ENCODE measurements at regions not wholly inside any gene's neighbourhood (a gene's known extent, or its start where the extent isn't known, plus 50 kb on each side); places are given as distances from the start of the nearest gene placed in this dataset.

DNA sequence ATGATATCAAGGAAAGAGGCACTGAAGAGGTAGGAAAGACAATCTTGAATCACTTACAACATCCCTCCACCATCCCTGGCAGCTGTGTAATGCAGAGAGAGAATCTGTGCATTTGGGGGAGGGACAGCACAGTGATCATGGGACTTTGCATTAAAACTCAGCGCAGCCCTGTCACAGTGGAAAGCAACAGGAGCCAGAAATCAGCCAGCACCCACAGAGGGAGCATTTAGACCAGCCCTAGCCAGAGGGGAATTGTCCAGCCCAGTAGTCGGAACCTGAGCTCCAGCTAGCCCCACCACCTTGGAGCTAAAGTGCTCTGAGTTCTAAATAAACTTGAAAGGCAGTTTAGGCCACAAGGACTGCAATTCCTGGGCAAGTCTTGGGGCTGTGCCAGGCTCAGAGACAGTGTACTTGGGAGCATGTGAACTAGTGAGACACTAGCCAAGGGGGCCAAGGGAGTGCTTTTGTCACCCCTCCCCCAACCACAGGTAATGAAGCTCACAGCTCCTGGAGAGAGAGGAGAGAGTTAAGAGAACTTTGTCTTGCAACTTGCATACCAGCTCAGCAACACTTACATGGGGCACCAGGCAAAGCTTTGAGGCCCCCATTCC lies 83.9 kb upstream of the FAM241A start:
- H3K27ac ChIP-seq = no peak overlapping the region
- no peak for TF ChIP-seq ZFX (IDR thresholded peaks at IDR 0.05; ENCODE audit: borderline replicate concordance)
- TF ChIP-seq, protein P1, sequence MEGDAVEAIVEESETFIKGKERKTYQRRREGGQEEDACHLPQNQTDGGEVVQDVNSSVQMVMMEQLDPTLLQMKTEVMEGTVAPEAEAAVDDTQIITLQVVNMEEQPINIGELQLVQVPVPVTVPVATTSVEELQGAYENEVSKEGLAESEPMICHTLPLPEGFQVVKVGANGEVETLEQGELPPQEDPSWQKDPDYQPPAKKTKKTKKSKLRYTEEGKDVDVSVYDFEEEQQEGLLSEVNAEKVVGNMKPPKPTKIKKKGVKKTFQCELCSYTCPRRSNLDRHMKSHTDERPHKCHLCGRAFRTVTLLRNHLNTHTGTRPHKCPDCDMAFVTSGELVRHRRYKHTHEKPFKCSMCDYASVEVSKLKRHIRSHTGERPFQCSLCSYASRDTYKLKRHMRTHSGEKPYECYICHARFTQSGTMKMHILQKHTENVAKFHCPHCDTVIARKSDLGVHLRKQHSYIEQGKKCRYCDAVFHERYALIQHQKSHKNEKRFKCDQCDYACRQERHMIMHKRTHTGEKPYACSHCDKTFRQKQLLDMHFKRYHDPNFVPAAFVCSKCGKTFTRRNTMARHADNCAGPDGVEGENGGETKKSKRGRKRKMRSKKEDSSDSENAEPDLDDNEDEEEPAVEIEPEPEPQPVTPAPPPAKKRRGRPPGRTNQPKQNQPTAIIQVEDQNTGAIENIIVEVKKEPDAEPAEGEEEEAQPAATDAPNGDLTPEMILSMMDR (IDR thresholded peaks at IDR 0.05) = no peak

DNA sequence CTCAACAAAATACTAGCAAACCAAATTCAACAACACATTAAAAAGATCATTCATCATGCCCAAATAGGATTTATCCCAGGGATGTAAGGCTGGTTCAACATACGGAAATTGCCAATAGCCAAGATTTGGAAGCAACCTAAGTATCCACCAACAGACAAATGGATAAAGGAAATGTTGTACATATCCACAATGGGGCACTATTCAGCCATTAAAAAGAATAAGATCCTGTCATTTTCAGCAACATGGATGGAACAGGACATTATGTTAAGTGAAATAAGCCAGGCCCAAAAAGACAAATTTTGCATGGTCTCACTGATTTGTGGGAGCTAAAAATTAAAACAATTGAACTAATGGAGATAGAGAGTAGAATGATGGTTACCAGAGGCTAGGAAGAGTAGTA lies 82.0 kb upstream of the FAM241A start:
- no peak overlapping the region for H3K27ac ChIP-seq
- TF ChIP-seq ZFX (IDR thresholded peaks at IDR 0.05; ENCODE audit: borderline replicate concordance) = no peak
- TF ChIP-seq, protein P1 (IDR thresholded peaks at IDR 0.05) = no peak

DNA sequence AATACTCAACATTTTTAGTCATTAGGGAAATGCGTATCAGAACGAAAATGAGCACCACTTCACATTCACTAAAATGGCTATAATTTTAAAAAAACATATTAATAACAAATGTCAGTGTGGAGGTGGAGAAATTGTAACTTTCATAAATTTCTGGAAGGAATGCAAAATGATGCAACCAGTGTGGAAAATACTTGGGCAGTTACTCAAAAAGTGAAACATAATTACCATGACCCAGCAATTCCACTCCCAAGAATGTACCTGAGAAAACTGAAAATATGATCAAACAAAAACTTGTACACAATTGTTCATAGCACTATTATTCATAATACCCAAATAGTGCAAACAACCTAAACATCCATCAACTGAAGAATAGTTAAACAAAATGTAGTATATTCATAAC lies 76.1 kb upstream of the FAM241A start:
- no peak overlapping the region for H3K27ac ChIP-seq
- TF ChIP-seq, protein P1 (IDR thresholded peaks at IDR 0.05) = no peak

DNA sequence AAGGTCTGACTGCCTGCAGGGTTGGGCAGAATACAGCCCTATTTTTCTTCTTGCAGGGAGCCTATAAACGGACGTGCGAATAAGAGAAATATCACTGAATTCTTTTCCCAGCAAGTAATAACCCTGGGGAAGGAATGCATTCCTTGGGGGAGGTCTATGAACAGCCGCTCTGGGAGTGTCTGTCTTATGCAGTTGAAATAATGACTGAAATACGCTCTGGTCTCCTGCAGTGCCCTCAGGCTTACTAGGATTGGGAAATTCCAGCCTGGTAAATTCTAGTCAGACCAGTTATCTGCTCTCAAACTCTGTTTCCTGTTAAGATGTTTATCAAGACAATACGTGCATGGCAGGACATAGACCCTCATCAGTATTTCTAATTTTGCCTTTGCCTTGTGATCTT lies 72.1 kb upstream of the FAM241A start:
- H3K27ac ChIP-seq = no peak overlapping the region
- TF ChIP-seq, protein P1 (IDR thresholded peaks at IDR 0.05) = no peak
- no peak for TF ChIP-seq ZFX (IDR thresholded peaks at IDR 0.05; ENCODE audit: borderline replicate concordance)

DNA sequence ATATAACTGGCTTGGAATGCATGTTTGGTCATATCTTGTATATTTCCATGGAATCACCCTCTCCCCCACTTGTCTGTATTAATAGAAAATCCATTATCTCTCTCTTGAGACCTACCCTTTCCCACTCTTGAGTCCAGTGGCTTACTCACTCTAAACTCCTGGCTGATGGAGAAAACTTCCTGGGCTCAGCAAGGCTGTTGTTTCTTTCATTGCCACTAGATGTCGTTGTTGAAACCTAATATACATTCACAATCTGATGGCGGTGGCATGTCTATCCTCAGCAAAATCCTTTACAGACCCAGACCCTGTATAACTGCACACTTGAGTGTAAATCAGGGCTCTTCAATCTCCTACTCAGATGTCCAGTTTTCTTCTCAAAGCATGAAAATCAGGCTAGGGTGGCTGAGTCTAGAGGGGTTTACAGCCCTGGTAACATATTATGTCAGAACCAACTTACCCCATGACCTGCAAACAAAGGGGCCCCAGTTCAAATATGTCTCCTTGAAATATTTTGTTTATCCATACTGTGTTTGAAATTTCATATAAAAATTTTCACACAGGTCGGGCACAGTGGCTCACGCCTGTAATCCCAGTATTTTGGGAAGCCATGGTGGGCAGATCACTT lies 70.0 kb upstream of the FAM241A start:
- TF ChIP-seq, protein P1 (IDR thresholded peaks at IDR 0.05) = peak; percentile 80
- TF ChIP-seq ZFX (IDR thresholded peaks at IDR 0.05; ENCODE audit: borderline replicate concordance) = no peak

DNA sequence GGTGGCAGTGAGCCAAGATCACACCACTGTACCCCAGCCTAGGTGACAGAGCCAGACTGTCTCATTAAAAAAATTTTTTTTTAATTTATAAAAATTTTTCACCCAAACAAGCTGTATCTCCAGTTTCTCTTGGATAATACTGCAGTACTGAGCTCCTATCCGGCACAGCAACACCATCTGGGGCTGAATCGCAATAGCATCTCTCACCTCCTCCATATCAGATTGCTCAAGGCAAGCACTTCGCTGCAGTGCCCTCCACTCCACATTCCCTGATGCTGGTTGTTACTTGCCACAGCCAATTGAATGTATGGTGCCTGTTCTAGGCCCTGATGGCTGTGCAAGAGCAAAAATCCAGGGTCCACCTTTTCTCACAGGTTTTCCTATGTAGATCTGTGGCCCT lies 69.3 kb upstream of the FAM241A start:
- no peak for TF ChIP-seq ZFX (IDR thresholded peaks at IDR 0.05; ENCODE audit: borderline replicate concordance)
- TF ChIP-seq, protein P1 (IDR thresholded peaks at IDR 0.05) = no peak
- H3K27ac ChIP-seq = no peak overlapping the region

More for the DNA sequence above, 70.0 kb upstream of the FAM241A start:
- H3K27ac ChIP-seq = no peak overlapping the region

DNA sequence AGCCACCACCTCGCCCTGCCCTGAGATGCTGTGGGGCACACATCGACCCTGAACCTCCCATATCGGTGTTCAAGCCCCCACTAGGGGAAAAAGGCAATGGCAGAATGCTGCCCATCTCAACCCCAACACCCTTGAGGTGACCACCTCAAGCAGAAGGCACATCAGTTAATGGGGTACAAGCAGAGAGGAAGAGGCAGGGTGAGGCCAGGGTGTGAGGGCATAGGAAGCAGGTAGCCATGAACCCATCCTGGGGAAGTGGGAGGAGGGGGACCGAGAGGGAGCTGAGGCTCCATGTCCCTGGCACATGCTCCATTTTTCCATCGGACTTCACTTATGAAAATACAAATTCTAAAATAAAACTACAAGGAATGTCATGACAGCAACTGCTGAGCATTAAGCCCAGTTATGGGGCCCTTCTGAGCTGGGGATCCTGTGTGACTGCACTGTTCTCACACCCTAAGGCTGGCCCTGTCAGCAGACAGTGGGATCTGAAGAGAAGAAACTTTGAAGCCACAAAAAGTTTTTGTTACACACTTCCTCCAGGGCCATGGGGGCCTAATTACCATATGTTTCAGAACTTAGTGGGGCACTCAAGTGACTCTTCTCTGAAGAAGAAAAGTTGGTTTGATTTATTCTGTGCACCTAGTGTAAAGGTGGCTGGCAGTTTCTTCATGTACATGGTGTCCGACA lies 68.2 kb upstream of the FAM241A start:
- TF ChIP-seq, protein P1 (IDR thresholded peaks at IDR 0.05) = no peak
- TF ChIP-seq ZFX (IDR thresholded peaks at IDR 0.05; ENCODE audit: borderline replicate concordance) = no peak
- no peak overlapping the region for H3K27ac ChIP-seq
